ENCODE measurements at regions not wholly inside any gene's neighbourhood (a gene's known extent, or its start where the extent isn't known, plus 50 kb on each side); places are given as distances from the start of the nearest gene placed in this dataset.

- no peaks in the 10 kb centered on the region for H3K9me3 ChIP-seq (ENCODE audit: insufficient read depth, low read length)
- H3K4me1 ChIP-seq (ENCODE audit: insufficient read depth, insufficient read length), result no peaks in the 10 kb centered on the region
- TF ChIP-seq ZNF274 (IDR thresholded peaks at IDR 0.05; ENCODE audit: low read depth, low read length), result no peak
- TF ChIP-seq SUZ12 (IDR thresholded peaks at IDR 0.05; ENCODE audit: extremely low read depth, insufficient read depth, insufficient read length), result no peak
- TF ChIP-seq YY1 (IDR thresholded peaks at IDR 0.05; ENCODE audit: insufficient read depth, insufficient read length), result no peak
- H3K4me3 ChIP-seq (ENCODE audit: insufficient read length, low read depth), result no peak overlapping the region
- no peaks in the 10 kb centered on the region for H3K36me3 ChIP-seq (ENCODE audit: insufficient read depth, insufficient read length, low read length)
- no peak overlapping the region for H3K9ac ChIP-seq (ENCODE audit: insufficient read length, low read depth)
- H3K27me3 ChIP-seq (ENCODE audit: insufficient read depth, insufficient read length), result no peaks in the 10 kb centered on the region
- DNase-seq (ENCODE audit: low read depth, low spot score), result no peak
These were observed 1765.8 kb downstream of the PCDH7 start for GRCh38 chr4:32485956-32486355.

GRCh38 chr4:32488690-32489089 lies 1768.5 kb downstream of the PCDH7 start:
- no peak for DNase-seq (ENCODE audit: low read depth, low spot score)
- TF ChIP-seq ZNF274 (IDR thresholded peaks at IDR 0.05; ENCODE audit: low read depth, low read length), result no peak
- TF ChIP-seq SUZ12 (IDR thresholded peaks at IDR 0.05; ENCODE audit: extremely low read depth, insufficient read depth, insufficient read length), result no peak
- no peak for TF ChIP-seq YY1 (IDR thresholded peaks at IDR 0.05; ENCODE audit: insufficient read depth, insufficient read length)
- no peaks in the 10 kb centered on the region for H3K36me3 ChIP-seq (ENCODE audit: insufficient read depth, insufficient read length, low read length)
- H3K9ac ChIP-seq (ENCODE audit: insufficient read length, low read depth), result no peak overlapping the region
- H3K4me1 ChIP-seq (ENCODE audit: insufficient read depth, insufficient read length), result no peaks in the 10 kb centered on the region
- H3K9me3 ChIP-seq (ENCODE audit: insufficient read depth, low read length), result no peaks in the 10 kb centered on the region
- no peak overlapping the region for H3K4me3 ChIP-seq (ENCODE audit: insufficient read length, low read depth)
- H3K27me3 ChIP-seq (ENCODE audit: insufficient read depth, insufficient read length), result no peaks in the 10 kb centered on the region

DNA sequence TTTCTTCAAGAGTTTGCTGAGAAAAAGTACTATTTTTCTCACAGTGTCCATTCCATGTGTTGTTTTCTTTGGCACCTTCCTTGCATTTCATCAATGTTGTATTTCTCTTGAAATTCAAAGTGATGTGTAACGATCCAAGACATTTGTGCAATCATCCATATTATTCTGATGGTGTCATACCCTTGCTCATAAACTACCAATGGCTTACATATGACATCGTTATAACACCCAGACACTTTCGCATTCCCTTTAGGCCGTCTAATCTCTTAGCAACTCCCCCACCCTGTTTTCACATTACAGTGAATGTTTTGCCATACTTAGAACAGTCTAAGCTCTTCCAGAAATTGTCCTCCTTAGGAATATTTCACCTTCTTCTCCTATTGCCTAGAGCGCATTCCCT lies 1779.0 kb downstream of the PCDH7 start:
- no peaks in the 10 kb centered on the region for H3K9me3 ChIP-seq (ENCODE audit: insufficient read depth, low read length)
- H3K36me3 ChIP-seq (ENCODE audit: insufficient read depth, insufficient read length, low read length), result no peaks in the 10 kb centered on the region
- no peak overlapping the region for H3K4me3 ChIP-seq (ENCODE audit: insufficient read length, low read depth)
- no peak overlapping the region for H3K9ac ChIP-seq (ENCODE audit: insufficient read length, low read depth)
- DNase-seq (ENCODE audit: low read depth, low spot score), result no peak
- H3K4me1 ChIP-seq (ENCODE audit: insufficient read depth, insufficient read length), result no peaks in the 10 kb centered on the region
- TF ChIP-seq ZNF274 (IDR thresholded peaks at IDR 0.05; ENCODE audit: low read depth, low read length) (no peak), YY1 (IDR thresholded peaks at IDR 0.05; ENCODE audit: insufficient read depth, insufficient read length) (no peak), SUZ12 (IDR thresholded peaks at IDR 0.05; ENCODE audit: extremely low read depth, insufficient read depth, insufficient read length) (no peak)
- H3K27me3 ChIP-seq (ENCODE audit: insufficient read depth, insufficient read length), result no peaks in the 10 kb centered on the region

DNA sequence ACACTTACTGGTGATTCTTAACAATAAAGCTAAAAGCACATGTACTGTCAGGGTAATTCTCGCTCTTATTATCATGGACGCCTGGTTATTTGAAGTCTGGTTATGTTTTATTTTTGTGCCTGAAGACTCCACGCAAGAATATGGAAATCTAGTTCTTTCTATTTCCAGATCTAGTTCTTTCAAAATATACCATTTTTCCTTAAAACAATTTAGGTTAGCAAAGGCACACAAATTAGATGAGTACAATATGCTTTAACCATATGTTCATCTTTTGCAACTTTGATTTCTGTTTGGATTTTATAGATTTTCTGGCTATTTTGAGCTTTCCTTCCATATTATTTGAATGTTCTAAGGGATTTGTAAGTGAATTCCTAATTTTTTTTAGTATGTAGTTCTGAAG lies 1783.1 kb downstream of the PCDH7 start:
- no peaks in the 10 kb centered on the region for H3K27me3 ChIP-seq (ENCODE audit: insufficient read depth, insufficient read length)
- H3K4me1 ChIP-seq (ENCODE audit: insufficient read depth, insufficient read length), result no peaks in the 10 kb centered on the region
- no peaks in the 10 kb centered on the region for H3K36me3 ChIP-seq (ENCODE audit: insufficient read depth, insufficient read length, low read length)
- TF ChIP-seq SUZ12 (IDR thresholded peaks at IDR 0.05; ENCODE audit: extremely low read depth, insufficient read depth, insufficient read length), result no peak
- TF ChIP-seq YY1 (IDR thresholded peaks at IDR 0.05; ENCODE audit: insufficient read depth, insufficient read length), result no peak
- no peak for TF ChIP-seq ZNF274 (IDR thresholded peaks at IDR 0.05; ENCODE audit: low read depth, low read length)
- no peak overlapping the region for H3K9ac ChIP-seq (ENCODE audit: insufficient read length, low read depth)
- no peaks in the 10 kb centered on the region for H3K9me3 ChIP-seq (ENCODE audit: insufficient read depth, low read length)
- DNase-seq (ENCODE audit: low read depth, low spot score), result no peak
- H3K4me3 ChIP-seq (ENCODE audit: insufficient read length, low read depth), result no peak overlapping the region

- no peak for DNase-seq (ENCODE audit: low read depth, low spot score)
- TF ChIP-seq ZNF274 (IDR thresholded peaks at IDR 0.05; ENCODE audit: low read depth, low read length) (no peak), YY1 (IDR thresholded peaks at IDR 0.05; ENCODE audit: insufficient read depth, insufficient read length) (no peak), SUZ12 (IDR thresholded peaks at IDR 0.05; ENCODE audit: extremely low read depth, insufficient read depth, insufficient read length) (no peak)
- no peaks in the 10 kb centered on the region for H3K27me3 ChIP-seq (ENCODE audit: insufficient read depth, insufficient read length)
- no peak overlapping the region for H3K9ac ChIP-seq (ENCODE audit: insufficient read length, low read depth)
- H3K9me3 ChIP-seq (ENCODE audit: insufficient read depth, low read length), result no peaks in the 10 kb centered on the region
- no peak overlapping the region for H3K4me3 ChIP-seq (ENCODE audit: insufficient read length, low read depth)
- H3K4me1 ChIP-seq (ENCODE audit: insufficient read depth, insufficient read length), result no peaks in the 10 kb centered on the region
- H3K36me3 ChIP-seq (ENCODE audit: insufficient read depth, insufficient read length, low read length), result no peaks in the 10 kb centered on the region
These were observed 1785.9 kb downstream of the PCDH7 start for GRCh38 chr4:32506067-32506466.

DNA sequence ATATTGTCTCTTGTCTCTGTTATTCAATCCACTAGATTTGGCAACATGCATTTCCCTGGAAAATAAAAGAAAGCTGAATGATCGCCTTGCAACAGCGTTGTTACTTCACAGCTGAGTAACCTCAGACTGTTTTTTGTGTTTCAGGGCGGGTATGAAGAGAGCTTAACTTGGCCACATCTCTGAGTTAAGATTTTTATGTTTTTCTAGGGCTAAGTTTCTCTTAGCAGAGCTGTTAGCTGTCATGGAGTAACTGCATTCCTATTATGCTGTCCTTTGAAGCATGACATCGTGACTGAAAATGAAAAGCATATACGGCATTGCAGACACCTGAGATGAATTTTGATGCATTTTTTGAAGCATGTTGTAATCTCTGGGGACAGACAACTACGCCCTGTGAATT lies 1798.9 kb downstream of the PCDH7 start:
- no peak overlapping the region for H3K9ac ChIP-seq (ENCODE audit: insufficient read length, low read depth)

GRCh38 chr4:32525420-32525819 lies 1805.3 kb downstream of the PCDH7 start:
- TF ChIP-seq SUZ12 (IDR thresholded peaks at IDR 0.05; ENCODE audit: extremely low read depth, insufficient read depth, insufficient read length) (no peak), ZNF274 (IDR thresholded peaks at IDR 0.05; ENCODE audit: low read depth, low read length) (no peak), YY1 (IDR thresholded peaks at IDR 0.05; ENCODE audit: insufficient read depth, insufficient read length) (no peak)

More for the DNA sequence above, 1798.9 kb downstream of the PCDH7 start:
- H3K9me3 ChIP-seq (ENCODE audit: insufficient read depth, low read length), result no peaks in the 10 kb centered on the region
- no peak for DNase-seq (ENCODE audit: low read depth, low spot score)
- no peak overlapping the region for H3K4me3 ChIP-seq (ENCODE audit: insufficient read length, low read depth)
- no peaks in the 10 kb centered on the region for H3K4me1 ChIP-seq (ENCODE audit: insufficient read depth, insufficient read length)
- TF ChIP-seq YY1 (IDR thresholded peaks at IDR 0.05; ENCODE audit: insufficient read depth, insufficient read length) (no peak), ZNF274 (IDR thresholded peaks at IDR 0.05; ENCODE audit: low read depth, low read length) (no peak), SUZ12 (IDR thresholded peaks at IDR 0.05; ENCODE audit: extremely low read depth, insufficient read depth, insufficient read length) (no peak)
- no peaks in the 10 kb centered on the region for H3K27me3 ChIP-seq (ENCODE audit: insufficient read depth, insufficient read length)
- H3K36me3 ChIP-seq (ENCODE audit: insufficient read depth, insufficient read length, low read length), result no peaks in the 10 kb centered on the region

More at GRCh38 chr4:32525420-32525819, 1805.3 kb downstream of the PCDH7 start:
- H3K27me3 ChIP-seq (ENCODE audit: insufficient read depth, insufficient read length), result no peaks in the 10 kb centered on the region
- H3K4me3 ChIP-seq (ENCODE audit: insufficient read length, low read depth), result no peak overlapping the region
- H3K9me3 ChIP-seq (ENCODE audit: insufficient read depth, low read length), result no peaks in the 10 kb centered on the region
- no peaks in the 10 kb centered on the region for H3K4me1 ChIP-seq (ENCODE audit: insufficient read depth, insufficient read length)
- no peaks in the 10 kb centered on the region for H3K36me3 ChIP-seq (ENCODE audit: insufficient read depth, insufficient read length, low read length)
- DNase-seq (ENCODE audit: low read depth, low spot score), result no peak
- H3K9ac ChIP-seq (ENCODE audit: insufficient read length, low read depth), result no peak overlapping the region

All from NT2/D1 (cell line).